GM06990 (cell line): ENCODE measurements at regions not wholly inside any gene's neighbourhood (a gene's known extent, or its start where the extent isn't known, plus 50 kb on each side); places are given as distances from the start of the nearest gene placed in this dataset.

Experiments
- DNase-seq: peaks from one replicate; pipeline ENCODE4 v3.0.0-alpha.2; 2011; ENCODE audit not compliant: insufficient read length; ENCODE audit errors: extremely low read depth
- H3K27me3 ChIP-seq: replicated peaks from 2 replicates; pipeline ENCODE4 v1.6.0; 2011; ENCODE audit warnings: low read length; ENCODE audit not compliant: control insufficient read depth, insufficient read depth
- H3K36me3 ChIP-seq: 2 replicates; pipeline ENCODE4 v1.5.1; 2011; ENCODE audit warnings: low read length; ENCODE audit not compliant: control insufficient read depth, insufficient read depth
- H3K4me3 ChIP-seq: replicated peaks from 2 replicates; pipeline ENCODE4 v1.5.1; 2011; ENCODE audit warnings: low read depth, mild to moderate bottlenecking, control low read depth, low read length
- TF ChIP-seq, protein P1 (sequence below): IDR thresholded peaks from 2 replicates; pipeline ENCODE4 v1.5.1; 2011; ENCODE audit warnings: low read length, control low read depth, mild to moderate bottlenecking, inconsistent platforms; ENCODE audit not compliant: insufficient read depth, poor library complexity, severe bottlenecking

DNA sequence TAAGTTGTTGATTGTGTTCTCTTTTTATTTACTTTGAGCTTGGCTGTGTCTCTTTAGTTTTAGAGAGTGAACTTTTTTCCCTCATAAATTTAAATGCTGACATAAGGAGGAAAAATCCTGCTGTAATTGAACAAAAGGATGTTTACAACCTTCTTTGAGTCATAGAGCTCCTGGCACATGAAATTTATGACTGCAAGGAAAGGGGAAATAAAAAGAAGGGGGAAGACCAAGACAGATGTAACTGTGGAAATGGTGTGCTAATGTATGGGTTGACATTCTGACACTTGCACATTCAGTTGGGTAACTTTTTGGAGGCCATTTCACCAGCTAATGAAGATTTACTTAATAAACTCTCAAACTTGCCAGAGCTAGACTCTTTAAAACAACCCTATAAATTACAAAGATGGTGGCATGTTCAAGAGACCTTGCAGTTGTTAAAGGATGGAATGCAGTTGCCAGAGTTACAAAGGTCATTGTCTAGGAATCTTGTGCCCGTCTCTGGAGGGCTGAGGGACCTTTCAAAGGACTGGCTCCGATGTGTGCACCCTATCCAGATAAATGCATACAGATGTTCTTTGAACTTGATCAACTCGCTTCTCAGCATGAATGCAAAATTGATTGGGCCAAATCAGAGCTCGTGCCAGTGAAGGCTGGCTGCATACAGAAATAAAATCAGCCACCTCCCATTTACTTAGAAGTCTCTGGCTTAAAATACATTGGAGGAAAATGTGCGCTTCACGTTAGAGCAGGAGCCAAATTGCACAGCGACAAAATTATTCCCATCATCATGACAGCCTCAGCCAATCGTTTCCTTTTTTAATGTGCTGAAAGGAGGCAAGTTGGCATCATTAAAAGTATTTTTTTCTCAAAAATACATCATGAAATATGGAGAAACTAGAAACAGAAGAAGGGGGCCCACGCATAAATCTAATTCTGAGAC lies 289.0 kb upstream of the XYLT1 start:
- Histone ChIP-seq H3K36me3 (no peaks in the 10 kb centered on the region), H3K4me3 (no peak overlapping the region), H3K27me3 (no peaks in the 10 kb centered on the region)
- no peak for DNase-seq
- TF ChIP-seq, protein P1, sequence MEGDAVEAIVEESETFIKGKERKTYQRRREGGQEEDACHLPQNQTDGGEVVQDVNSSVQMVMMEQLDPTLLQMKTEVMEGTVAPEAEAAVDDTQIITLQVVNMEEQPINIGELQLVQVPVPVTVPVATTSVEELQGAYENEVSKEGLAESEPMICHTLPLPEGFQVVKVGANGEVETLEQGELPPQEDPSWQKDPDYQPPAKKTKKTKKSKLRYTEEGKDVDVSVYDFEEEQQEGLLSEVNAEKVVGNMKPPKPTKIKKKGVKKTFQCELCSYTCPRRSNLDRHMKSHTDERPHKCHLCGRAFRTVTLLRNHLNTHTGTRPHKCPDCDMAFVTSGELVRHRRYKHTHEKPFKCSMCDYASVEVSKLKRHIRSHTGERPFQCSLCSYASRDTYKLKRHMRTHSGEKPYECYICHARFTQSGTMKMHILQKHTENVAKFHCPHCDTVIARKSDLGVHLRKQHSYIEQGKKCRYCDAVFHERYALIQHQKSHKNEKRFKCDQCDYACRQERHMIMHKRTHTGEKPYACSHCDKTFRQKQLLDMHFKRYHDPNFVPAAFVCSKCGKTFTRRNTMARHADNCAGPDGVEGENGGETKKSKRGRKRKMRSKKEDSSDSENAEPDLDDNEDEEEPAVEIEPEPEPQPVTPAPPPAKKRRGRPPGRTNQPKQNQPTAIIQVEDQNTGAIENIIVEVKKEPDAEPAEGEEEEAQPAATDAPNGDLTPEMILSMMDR, result no peak

- no peak for DNase-seq
- no peak overlapping the region for H3K4me3 ChIP-seq
- TF ChIP-seq, protein P1, result no peak
- H3K36me3 ChIP-seq, result no peaks in the 10 kb centered on the region
- H3K27me3 ChIP-seq, result no peaks in the 10 kb centered on the region
These were observed 287.0 kb upstream of the XYLT1 start for GRCh38 chr16:17757808-17758207.

- TF ChIP-seq, protein P1, result no peak
These were observed 284.4 kb upstream of the XYLT1 start for GRCh38 chr16:17755158-17755557.

GRCh38 chr16:17753434-17753833 lies 282.7 kb upstream of the XYLT1 start:
- TF ChIP-seq, protein P1, result no peak
- H3K36me3 ChIP-seq, result no peaks in the 10 kb centered on the region
- H3K4me3 ChIP-seq, result no peak overlapping the region
- no peak for DNase-seq
- no peaks in the 10 kb centered on the region for H3K27me3 ChIP-seq

More at GRCh38 chr16:17755158-17755557, 284.4 kb upstream of the XYLT1 start:
- H3K4me3 ChIP-seq, result no peak overlapping the region
- H3K36me3 ChIP-seq, result no peaks in the 10 kb centered on the region
- no peak for DNase-seq
- no peaks in the 10 kb centered on the region for H3K27me3 ChIP-seq

- TF ChIP-seq, protein P1, result no peak
- Histone ChIP-seq H3K36me3 (no peaks in the 10 kb centered on the region), H3K27me3 (no peaks in the 10 kb centered on the region), H3K4me3 (no peak overlapping the region)
- no peak for DNase-seq
These were observed 278.9 kb upstream of the XYLT1 start for GRCh38 chr16:17749706-17750105.
